Trophoblast cell (in vitro differentiated cells and primary cell): ENCODE measurements at regions not wholly inside any gene's neighbourhood (a gene's known extent, or its start where the extent isn't known, plus 50 kb on each side); places are given as distances from the start of the nearest gene placed in this dataset.
A peak's percentile ranks its signal among the peaks of the same experiment; 100 is the strongest.

Source experiments
- DNase-seq, 2 donors: peaks; one replicate each; pipeline ENCODE4 v3.0.0-alpha.2; 2016
- H2AFZ ChIP-seq: 2 replicates; pipeline ENCODE4 v1.6.1; 2013; ENCODE audit warnings: low read length, moderate library complexity, mild to moderate bottlenecking; ENCODE audit not compliant: insufficient read depth, poor library complexity
- H2AK5ac ChIP-seq: 2 replicates; pipeline ENCODE4 v1.6.1; 2013; ENCODE audit warnings: mild to moderate bottlenecking, low read length
- H2BK120ac ChIP-seq: 2 replicates; pipeline ENCODE4 v1.6.1; 2013; ENCODE audit warnings: low read length, mild to moderate bottlenecking, moderate library complexity; ENCODE audit not compliant: insufficient read depth, poor library complexity
- H2BK12ac ChIP-seq: 2 replicates; pipeline ENCODE4 v1.6.1; 2013; ENCODE audit warnings: mild to moderate bottlenecking, low read length, moderate library complexity
- H2BK5ac ChIP-seq: 2 replicates; pipeline ENCODE4 v1.6.1; 2013; ENCODE audit warnings: low read length, low read depth, moderate library complexity, mild to moderate bottlenecking; ENCODE audit not compliant: poor library complexity
- H3K14ac ChIP-seq: 2 replicates; pipeline ENCODE4 v1.6.1; 2013; ENCODE audit warnings: mild to moderate bottlenecking, low read length
- H3K18ac ChIP-seq: 2 replicates; pipeline ENCODE4 v1.6.1; 2013; ENCODE audit warnings: mild to moderate bottlenecking, low read length
- H3K23ac ChIP-seq: 2 replicates; pipeline ENCODE4 v1.6.1; 2013; ENCODE audit warnings: low read length
- H3K27ac ChIP-seq: 2 replicates; pipeline ENCODE4 v1.5.1; 2013; ENCODE audit warnings: low read depth, mild to moderate bottlenecking, inconsistent platforms, low read length, moderate library complexity
- H3K27me3 ChIP-seq: 2 replicates; pipeline ENCODE4 v1.6.1; 2013; ENCODE audit warnings: inconsistent platforms, mild to moderate bottlenecking, low read length, moderate library complexity; ENCODE audit not compliant: insufficient read depth
- H3K36me3 ChIP-seq, 2 experiments: 1 replicate in 1 of 2; 2 replicates in 1 of 2; pipeline ENCODE4 v1.6.1; 2013; ENCODE audit warnings: low read length in 2 of 2, mild to moderate bottlenecking in 2 of 2, moderate library complexity in 1 of 2; ENCODE audit not compliant: insufficient read depth in 2 of 2, control insufficient read depth in 1 of 2
- H3K4ac ChIP-seq: 2 replicates; pipeline ENCODE4 v1.6.1; 2013; ENCODE audit warnings: low read depth, mild to moderate bottlenecking, low read length, moderate library complexity
- H3K4me1 ChIP-seq, 2 experiments: 1 replicate in 1 of 2; 2 replicates in 1 of 2; pipeline ENCODE4 v1.6.1; 2013; ENCODE audit warnings: low read length in 2 of 2, mild to moderate bottlenecking in 2 of 2, moderate library complexity in 1 of 2; ENCODE audit not compliant: insufficient read depth in 2 of 2, control insufficient read depth in 1 of 2
- H3K4me2 ChIP-seq: 2 replicates; pipeline ENCODE4 v1.6.1; 2013; ENCODE audit warnings: inconsistent platforms, mild to moderate bottlenecking, low read length, moderate library complexity
- H3K4me3 ChIP-seq: 2 replicates; pipeline ENCODE4 v1.5.1; 2013; ENCODE audit warnings: mild to moderate bottlenecking, low read depth, low read length, inconsistent platforms
- H3K79me1 ChIP-seq: one replicate; pipeline ENCODE4 v1.6.1; 2013; ENCODE audit warnings: low read length
- H3K79me2 ChIP-seq: 2 replicates; pipeline ENCODE4 v1.6.1; 2013; ENCODE audit warnings: low read length, mild to moderate bottlenecking; ENCODE audit not compliant: control insufficient read depth, insufficient read depth, poor library complexity
- H3K9ac ChIP-seq: 2 replicates; pipeline ENCODE4 v1.6.1; 2013; ENCODE audit warnings: mild to moderate bottlenecking, low read length
- H3K9me3 ChIP-seq: 2 replicates; pipeline ENCODE4 v1.6.1; 2013; ENCODE audit warnings: low read depth, mild to moderate bottlenecking, control low read depth, inconsistent platforms, low read length; ENCODE audit not compliant: insufficient read depth
- H4K12ac ChIP-seq: 2 replicates; pipeline ENCODE4 v1.6.1; 2013; ENCODE audit warnings: low read depth, mild to moderate bottlenecking, low read length, moderate library complexity
- H4K8ac ChIP-seq: 2 replicates; pipeline ENCODE4 v1.6.1; 2013; ENCODE audit warnings: low read depth, mild to moderate bottlenecking, low read length, moderate library complexity
- H4K91ac ChIP-seq: one replicate; pipeline ENCODE4 v1.6.1; 2013; ENCODE audit warnings: low read depth, mild to moderate bottlenecking, low read length, moderate library complexity
- WGBS: extraction: QIAGEN DNeasy Blood & Tissue Kit; methylation state at CpG from one replicate; pipeline ENCODE4 v1.1.7; 2013; ENCODE audit warnings: missing lambda C conversion rate; ENCODE audit not compliant: insufficient read length, insufficient coverage; ENCODE audit errors: extremely low coverage; 5-methylcytosine and 5-hydroxymethylcytosine counted together

DNA sequence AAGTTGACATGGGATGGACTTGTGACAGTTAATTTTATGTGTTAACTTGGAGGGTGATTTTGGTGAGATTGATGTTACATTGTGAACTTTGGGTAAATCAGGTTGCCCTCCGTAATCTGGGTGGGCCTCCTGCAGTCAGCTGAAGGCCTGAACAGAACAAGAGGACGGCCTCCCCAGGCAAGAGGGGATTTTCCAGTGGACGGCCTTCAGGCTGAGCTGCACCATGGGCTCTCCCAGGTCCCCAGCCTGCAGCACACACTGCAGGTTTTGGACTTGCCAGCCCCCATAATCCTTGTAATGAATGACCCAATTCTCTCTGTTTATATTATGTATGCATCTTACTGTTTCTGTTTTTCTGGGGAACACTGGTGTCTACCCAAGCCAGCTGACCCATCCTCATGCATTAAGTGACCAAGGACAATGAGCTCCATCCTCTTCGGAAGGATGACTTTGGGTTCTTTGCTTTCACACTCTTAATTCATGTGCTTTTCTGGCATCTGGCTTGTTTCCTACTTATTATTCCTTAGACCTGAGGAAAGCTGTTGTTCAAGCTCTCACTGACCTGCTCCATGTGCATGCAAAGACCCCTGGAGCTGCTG, 64.2 kb downstream of the DACT2 start:
- Histone ChIP-seq H2AFZ (no peak overlapping the region), H3K9me3 (peaks cover 7% of the 10 kb centered on the region), H2BK5ac (no peak overlapping the region), H3K4ac (no peak overlapping the region), H3K9ac (no peak overlapping the region), H4K91ac (no peak overlapping the region), H3K23ac (no peak overlapping the region), H3K27me3 (no peaks in the 10 kb centered on the region), H2BK120ac (no peak overlapping the region), H3K4me1 (no peaks in the 10 kb centered on the region), H3K36me3 (no peaks in the 10 kb centered on the region), H3K79me2 (no peaks in the 10 kb centered on the region), H4K8ac (no peak overlapping the region), H3K14ac (no peak overlapping the region), H3K79me1 (no peaks in the 10 kb centered on the region), H3K4me3 (no peak overlapping the region), H3K27ac (no peak overlapping the region), H4K12ac (no peak overlapping the region), H2AK5ac (no peak overlapping the region), H3K4me2 (no peak overlapping the region), H3K18ac (no peak overlapping the region), H2BK12ac (no peak overlapping the region)
- no peak for DNase-seq
- whole genome bisulfite sequencing: no CpG with 5 or more reads among the region's 4 CpGs

DNA sequence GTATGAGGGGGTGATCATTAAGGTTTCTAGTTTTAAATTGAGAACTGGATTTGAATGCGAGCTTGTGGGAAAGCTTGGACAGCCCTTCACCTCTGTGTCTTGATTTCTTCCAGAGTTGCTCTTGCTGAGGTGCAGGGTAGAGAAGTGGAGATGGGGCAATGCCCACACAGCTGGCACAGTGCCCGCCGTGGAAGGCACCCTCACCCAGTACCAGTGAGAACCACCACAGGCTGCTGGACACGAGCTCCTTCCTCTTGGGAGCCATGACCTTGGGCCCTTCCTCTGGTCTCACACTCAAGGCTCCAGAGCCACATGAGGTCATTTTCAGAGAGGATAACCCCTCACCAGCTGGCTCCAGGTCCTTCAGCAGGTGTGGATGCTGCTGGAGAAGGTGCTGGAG, 67.3 kb downstream of the DACT2 start:
- Histone ChIP-seq H3K27me3 (no peaks in the 10 kb centered on the region), H4K12ac (no peak overlapping the region), H3K4me2 (no peak overlapping the region), H3K4ac (no peak overlapping the region), H2AFZ (no peak overlapping the region), H3K27ac (no peak overlapping the region), H3K14ac (no peak overlapping the region), H4K91ac (no peak overlapping the region), H3K36me3 (no peaks in the 10 kb centered on the region), H2BK5ac (no peak overlapping the region), H3K23ac (no peak overlapping the region), H2AK5ac (no peak overlapping the region), H4K8ac (no peak overlapping the region), H2BK12ac (no peak overlapping the region), H3K79me2 (no peaks in the 10 kb centered on the region), H3K9me3 (peaks cover 7% of the 10 kb centered on the region), H3K9ac (no peak overlapping the region), H3K79me1 (no peaks in the 10 kb centered on the region), H2BK120ac (no peak overlapping the region), H3K18ac (no peak overlapping the region), H3K4me1 (no peaks in the 10 kb centered on the region), H3K4me3 (no peak overlapping the region)
- no peak for DNase-seq
- WGBS: no CpG with 5 or more reads among the region's 4 CpGs

DNA sequence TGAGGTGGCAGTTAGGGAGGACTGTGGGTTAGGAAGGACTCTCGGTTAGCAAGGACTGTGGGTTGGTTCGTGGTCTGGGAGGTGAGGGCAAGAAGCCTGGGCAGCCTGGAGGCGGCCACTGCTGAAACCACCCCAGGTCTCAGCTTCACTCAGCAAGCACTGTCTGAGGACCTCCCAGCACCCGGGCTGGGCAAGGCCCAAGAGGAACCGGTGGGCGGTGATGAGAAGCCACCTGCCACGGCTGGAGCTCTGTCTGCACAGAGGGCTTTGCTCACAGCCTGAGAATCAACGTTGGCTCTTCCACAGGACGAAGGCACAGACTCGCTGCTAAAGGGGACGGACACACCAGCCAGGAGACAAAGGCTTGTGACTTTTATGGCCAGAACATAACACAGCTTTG, 69.3 kb downstream of the DACT2 start:
- DNase-seq: no peak
- Histone ChIP-seq H3K4me2 (no peak overlapping the region), H3K79me1 (no peaks in the 10 kb centered on the region), H3K27me3 (no peaks in the 10 kb centered on the region), H3K27ac (no peak overlapping the region), H4K8ac (no peak overlapping the region), H2AFZ (no peak overlapping the region), H3K4ac (no peak overlapping the region), H3K9me3 (peaks cover 6% of the 10 kb centered on the region), H2BK5ac (no peak overlapping the region), H2BK120ac (no peak overlapping the region), H3K23ac (no peak overlapping the region), H3K4me1 (no peaks in the 10 kb centered on the region), H2BK12ac (no peak overlapping the region), H3K18ac (no peak overlapping the region), H3K79me2 (no peaks in the 10 kb centered on the region), H3K4me3 (no peak overlapping the region), H2AK5ac (no peak overlapping the region), H3K9ac (no peak overlapping the region), H4K12ac (no peak overlapping the region), H3K36me3 (no peaks in the 10 kb centered on the region), H3K14ac (no peak overlapping the region), H4K91ac (no peak overlapping the region)
- no CpG with 5 or more reads among the region's 11 CpGs for WGBS

GRCh38 chr6:168249746-168250145, 69.8 kb downstream of the DACT2 start:
- Histone ChIP-seq H2BK5ac (no peak overlapping the region), H3K79me1 (no peaks in the 10 kb centered on the region), H3K4ac (no peak overlapping the region), H2BK120ac (no peak overlapping the region), H2AK5ac (no peak overlapping the region), H3K14ac (no peak overlapping the region), H3K18ac (no peak overlapping the region), H3K9me3 (peaks cover 5% of the 10 kb centered on the region), H3K4me2 (no peak overlapping the region), H4K8ac (no peak overlapping the region), H3K79me2 (no peaks in the 10 kb centered on the region), H3K4me1 (no peaks in the 10 kb centered on the region), H4K12ac (no peak overlapping the region), H3K23ac (no peak overlapping the region), H4K91ac (no peak overlapping the region), H3K36me3 (no peaks in the 10 kb centered on the region), H3K27me3 (no peaks in the 10 kb centered on the region), H3K4me3 (no peak overlapping the region), H2AFZ (no peak overlapping the region), H2BK12ac (no peak overlapping the region), H3K9ac (peak overlapping the region; percentile 49), H3K27ac (no peak overlapping the region)
- DNase-seq: no peak
- WGBS: no CpG with 5 or more reads among the region's 13 CpGs
